Epithelial cell of prostate (primary cell): ENCODE measurements at regions not wholly inside any gene's neighbourhood (a gene's known extent, or its start where the extent isn't known, plus 50 kb on each side); places are given as distances from the start of the nearest gene placed in this dataset.
"Not testable (repeated sequence)": the region's sequence is repeated elsewhere in the genome, so short reads cannot be mapped to it uniquely, and the experiment has no call there.

Source experiments
- DNase-seq: peaks from one replicate; pipeline ENCODE4 v3.0.0-alpha.2; 2011; ENCODE audit warnings: low read depth, low spot score
- H3K27ac ChIP-seq: fragments of 450-650 bp; 2 replicates; pipeline ENCODE4 v1.5.1; 2017; ENCODE audit warnings: mild to moderate bottlenecking

DNA sequence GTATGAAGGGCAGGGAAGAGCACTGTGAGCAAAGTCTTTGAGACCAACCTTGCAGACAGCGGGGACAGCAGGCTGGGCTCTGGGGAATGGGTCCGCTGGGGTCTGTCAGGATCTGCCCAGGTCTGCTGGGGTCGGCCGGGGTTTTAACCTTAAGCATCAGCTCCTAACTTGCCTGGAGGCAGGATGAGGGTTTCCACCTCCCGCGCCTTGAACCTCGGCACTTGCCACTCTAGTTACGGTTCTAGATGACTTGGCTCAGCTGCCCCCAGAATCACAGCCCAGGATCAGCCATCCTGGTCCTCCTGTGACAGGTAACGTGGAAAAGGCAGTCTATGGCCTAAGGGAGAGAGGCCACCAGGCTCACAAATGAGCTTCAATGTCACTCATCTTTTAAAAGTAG, 50.4 kb upstream of the CACUL1 start:
- no peak for DNase-seq
- H3K27ac ChIP-seq: no peak overlapping the region

DNA sequence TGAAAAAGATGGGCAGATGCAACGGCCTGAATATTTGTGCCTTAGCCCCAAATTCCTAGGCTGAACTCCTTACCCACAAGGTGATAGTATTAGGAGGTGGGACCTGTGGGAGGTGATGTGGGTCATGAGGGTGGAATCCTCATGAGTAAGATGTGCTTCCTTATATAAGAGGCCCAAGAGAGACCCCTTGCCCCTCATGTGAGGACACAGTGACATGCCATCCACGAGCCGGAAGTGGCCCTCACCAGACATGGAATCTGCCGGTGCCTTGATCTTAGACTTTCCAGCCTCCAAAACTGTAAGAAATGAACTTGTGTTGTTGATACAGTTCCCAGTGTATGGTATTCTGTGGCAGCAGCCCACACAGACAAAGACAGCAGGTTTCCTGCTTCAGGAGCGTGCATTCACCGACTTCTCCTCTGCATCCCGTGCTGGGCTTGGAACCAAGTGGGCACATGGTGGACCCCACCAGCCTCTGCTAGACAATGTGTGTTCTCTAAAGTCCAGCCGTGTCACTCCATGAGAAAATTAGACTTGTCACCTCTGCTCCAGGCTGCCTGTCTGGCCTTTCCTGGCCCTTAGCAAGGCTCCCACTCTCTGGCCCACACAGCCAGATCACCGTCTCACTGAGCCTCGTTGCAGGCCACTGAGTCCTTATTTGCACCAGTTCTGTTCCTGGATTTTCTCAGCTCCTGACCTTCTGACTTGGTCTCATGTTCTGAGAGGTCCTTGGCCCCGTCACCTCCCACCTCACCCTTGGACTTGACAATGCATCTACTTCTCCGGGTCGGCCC, 52.9 kb upstream of the CACUL1 start:
- DNase-seq: no peak
- H3K27ac ChIP-seq: no peak overlapping the region

DNA sequence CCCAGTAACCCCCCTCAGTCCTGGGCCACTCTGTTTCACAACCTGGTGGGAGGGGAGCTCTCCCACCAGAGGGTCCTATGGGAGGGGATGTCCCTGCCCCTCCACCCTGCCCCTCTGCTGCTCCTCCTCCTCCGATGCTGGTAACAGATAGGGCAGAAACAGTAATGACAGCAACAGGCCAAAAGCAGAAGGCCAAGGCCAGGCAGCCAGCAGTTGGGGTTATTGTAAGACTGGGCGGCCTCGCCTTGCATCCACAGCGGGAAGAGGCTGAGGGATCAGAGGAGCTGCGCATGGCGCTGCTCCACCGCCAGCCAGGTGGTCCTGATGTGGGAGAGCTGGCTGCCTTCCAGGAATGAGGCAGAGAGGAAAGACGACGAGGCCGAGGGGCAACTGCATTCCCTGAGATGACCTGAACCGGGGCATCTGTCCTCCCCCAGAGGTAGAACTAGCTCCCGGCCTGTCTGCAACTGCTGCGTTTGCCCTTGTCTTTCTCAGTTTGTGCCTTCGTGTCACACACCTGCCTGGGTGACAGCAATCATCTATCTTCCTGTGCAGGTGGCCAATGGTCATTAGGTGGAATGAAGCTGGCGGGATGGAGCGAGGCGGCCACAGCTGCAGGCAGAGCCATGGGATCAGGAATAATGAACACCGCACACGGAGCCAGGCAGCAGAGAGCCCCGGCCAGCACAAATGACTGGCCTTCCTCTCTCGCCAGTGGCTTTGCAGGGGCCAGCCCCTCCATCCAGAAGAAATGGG, 54.0 kb upstream of the CACUL1 start:
- DNase-seq: no peak

DNA sequence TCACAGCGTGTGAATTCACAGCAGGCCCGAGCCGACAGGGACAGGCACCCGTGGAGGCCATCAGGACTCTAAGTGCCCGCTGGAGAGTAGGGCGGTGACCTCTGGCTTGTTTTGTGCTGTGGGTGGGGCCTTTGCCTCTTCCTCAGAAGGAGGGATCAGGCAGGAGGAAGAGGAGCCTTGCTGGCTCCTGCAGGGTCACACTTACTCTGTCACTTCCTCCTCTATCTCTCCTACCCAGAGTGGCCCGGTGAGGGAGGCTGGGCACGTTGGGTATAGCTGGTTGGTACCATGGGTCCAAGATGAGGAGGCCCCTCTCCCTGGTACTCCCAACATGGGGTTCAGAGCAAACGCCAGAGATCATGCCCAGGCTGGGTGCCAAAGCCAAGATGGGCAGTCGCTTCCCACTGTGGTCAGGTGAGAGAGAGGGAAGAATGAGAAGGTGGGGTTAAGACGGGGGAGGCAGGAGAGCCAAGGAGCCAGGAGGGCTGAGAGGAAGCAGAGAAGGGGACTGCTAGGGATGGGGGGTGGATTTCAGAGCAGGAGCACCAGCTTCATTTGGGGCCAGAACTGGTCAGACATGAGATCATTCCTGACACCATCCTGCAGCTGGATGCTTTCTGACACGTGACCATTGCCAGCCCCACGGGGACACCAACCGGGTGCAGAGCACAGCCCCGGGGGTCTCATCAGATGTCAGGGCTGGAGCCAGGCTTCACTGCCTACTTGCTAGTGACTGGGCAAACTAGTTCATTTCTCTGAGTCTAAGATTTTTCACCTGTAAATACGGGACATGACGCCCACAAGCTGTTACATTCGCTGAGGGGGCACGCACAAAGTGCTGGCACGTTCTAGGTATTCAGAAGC, 54.8 kb upstream of the CACUL1 start:
- no peak overlapping the region for H3K27ac ChIP-seq
- DNase-seq: no peak

More for the DNA sequence above, 54.0 kb upstream of the CACUL1 start:
- H3K27ac ChIP-seq: no peak overlapping the region

DNA sequence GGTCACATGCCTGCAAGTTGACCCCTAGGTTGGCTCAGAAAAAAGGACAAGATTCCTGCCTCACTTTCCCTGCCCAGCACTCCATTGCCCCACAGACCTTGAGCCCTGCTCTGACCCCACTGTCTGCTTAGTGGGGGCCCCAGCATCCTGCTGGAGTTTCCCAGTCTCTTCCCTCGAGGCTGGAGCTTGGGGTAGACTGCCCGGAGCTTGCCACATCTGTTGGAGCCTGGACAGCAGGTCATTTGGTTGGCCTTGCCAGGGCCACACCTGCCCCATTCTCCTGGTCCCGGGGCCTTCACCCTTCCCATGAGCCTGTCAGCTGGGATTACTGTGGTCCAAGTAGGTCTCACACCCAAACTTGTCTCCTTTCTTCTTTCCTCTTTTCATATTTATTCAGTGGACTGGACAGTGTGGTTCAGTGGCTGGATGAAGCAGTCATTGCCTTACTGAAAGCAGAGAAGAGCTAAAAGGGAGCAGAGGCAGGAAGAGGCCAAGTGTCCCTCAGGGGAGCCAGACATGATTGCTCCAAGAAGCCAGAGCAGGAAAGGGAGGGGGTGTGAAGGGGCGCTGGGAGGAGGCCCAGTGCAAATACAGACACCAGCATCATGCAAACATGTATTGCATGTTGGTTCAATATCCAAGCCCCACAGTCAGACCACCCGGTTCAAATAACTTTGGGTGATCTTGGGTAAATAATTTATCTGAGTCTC, 56.2 kb upstream of the CACUL1 start:
- H3K27ac ChIP-seq: no peak overlapping the region
- no peak for DNase-seq

DNA sequence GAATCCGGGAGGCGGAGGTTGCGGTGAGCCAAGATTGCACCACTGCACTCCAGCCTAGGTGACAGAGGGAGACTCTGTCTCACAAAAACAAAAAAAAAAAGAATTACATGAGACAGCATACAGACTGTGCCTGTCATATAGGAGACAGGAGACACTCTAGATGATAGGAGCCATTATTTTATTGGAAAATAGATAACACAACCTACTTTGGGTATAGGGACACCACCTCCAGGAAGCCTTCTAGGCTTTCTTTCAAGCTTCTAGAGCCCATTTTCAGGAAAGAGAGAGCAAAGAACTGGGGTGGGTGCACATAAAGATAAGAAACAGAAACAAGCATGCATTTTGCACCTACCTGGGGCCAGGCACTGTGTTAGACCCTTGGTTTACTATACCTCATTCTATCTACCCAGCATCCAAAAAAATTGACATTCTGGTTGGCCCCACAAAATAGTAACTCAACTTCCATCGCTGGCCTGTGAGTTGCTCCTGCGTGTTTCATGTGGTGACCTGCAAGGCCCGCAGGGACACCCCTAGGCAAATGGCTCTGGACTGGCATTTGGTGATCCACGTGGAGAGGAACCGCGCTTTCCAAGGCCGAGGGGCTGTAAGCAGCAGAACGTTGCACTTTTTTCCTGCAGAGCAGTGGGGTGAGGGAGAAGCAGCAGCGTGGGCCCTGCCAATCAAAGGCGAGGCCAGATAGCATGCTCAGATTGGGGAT, 57.1 kb upstream of the CACUL1 start:
- H3K27ac ChIP-seq: no peak overlapping the region
- no peak for DNase-seq

DNA sequence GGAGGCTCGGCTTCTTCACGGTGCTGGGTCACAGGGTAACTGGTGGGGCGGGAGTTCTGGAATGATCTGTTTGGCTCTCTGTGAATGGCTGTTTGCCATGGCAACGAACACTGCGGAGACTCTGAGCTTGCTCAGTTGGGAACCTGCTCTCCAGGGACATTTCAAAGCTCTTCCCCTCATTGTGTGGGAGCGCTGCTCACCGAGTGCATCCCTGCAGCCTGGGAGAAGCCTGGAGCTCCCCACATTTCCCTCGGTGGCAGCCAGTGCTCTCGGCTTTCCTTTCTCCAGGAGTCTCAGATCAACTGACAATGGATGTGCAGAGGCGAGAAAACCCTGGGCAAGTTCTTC, 57.6 kb upstream of the CACUL1 start:
- DNase-seq: no peak

DNA sequence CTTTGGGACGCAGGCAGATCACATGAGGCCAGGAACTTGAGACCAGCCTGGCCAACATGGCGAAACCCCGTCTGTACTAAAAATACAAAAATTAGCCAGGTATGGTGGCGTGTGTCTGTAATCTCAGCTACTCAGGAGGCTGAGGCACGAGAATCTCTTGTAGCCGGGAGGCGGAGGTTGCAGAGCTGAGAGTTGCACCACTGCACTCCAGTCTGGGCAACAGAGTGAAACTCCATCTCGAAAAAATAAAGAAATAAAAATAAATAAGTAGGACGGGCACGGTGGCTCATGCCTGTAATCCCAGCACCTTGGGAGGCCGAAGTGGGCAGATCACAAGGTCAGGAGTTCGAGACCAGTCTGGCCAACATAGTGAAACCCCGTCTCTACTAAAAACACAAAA, 58.2 kb upstream of the CACUL1 start:
- not testable (repeated sequence) for DNase-seq, H3K27ac ChIP-seq

More for the DNA sequence above, 57.6 kb upstream of the CACUL1 start:
- H3K27ac ChIP-seq: no peak overlapping the region

DNA sequence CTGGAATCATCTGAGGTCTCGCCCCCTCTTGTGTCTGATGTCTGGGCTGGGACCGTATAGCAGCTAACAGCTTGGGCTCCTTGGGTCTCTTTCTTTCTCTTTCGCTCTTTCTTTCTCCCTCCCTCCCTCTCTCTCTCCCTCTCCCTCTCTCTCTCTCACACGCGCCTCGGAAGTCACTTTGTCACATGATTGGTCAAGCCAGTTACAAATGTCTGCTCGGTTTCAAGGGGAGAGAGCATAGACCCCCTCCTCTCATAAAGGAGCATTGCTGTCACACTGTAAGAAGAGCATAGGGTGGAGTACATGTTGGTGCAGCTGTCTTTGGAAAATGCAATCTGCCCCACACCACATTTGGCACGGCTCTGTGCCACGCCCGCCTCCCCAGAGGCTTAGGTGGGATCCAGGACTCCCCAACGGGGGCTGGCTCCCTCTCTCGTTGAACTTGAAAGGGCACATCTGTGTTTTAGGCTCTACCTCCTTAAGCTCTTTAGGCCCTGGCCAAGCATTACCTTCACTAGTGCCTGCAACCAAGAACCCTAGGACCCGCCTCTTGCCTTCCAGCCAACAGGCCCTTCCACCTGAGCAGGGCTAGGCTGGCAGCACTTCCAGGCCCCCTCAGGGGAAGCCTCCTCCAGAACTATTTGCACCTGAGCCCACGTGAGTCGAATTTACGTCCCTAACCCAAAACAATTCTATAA, 61.9 kb upstream of the CACUL1 start:
- DNase-seq: no peak
- H3K27ac ChIP-seq: no peak overlapping the region

DNA sequence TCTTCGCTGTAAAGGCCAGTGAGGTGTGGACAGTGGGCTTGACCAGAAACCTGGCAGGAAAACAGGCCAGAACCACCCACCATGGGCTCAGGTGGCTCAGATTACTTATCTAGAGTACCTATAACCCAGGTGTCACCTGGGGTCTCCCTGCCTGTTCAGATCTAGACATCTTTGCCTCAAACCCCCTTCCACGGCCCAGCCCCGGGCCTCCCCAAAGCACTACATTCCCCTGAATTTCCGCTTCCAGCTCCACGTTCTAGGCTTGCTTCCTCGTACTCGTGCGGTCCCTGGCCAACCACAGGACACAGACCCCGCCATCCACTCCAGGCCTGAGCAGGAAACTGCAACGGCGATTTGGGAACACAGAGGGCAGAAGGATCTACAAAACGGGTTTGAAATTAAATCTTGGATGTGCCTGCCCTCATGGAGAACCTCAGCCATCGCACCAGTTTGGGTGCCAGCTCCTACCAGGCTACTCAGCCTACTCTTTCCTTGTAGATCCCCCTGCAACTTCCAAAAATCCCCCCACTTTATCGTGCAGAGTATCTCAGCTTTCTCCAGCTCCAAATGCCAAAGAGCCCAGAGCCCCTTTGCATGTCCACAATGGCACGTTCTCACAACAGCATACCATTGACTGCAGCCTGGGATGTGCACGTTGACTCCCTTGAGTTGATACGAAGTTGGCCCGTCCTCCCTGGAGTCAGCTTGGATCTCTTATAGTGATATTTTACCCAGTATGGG, 62.7 kb upstream of the CACUL1 start:
- DNase-seq: no peak
- no peak overlapping the region for H3K27ac ChIP-seq

DNA sequence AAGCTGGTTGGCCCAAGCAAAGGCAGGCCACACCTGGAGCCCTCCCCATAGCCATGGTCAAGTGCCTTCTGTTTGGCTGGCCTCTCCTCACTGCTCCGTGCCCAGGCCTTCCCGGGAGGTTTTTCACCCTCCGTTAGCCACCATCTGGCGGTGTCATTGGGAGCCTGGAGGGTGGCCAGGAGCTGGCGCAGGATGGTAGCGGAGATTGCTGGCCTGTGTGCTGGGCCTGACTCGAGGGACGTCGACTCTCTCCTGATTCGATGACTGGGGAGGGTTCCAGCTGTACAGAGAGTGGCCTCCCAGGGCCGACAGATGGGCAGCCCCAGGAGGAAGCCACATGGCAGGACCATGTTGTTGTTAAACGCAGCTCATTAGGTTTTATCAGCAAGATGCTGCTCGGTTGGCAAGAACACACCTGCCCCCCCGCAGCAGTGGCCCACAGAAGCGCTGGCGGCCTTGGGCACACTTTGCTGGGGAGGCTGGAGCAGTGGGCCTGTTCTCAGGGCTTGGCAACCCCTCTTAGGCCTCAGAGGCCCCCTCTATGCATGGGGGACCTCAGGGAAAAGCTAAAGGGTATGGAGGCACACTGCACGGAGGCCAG, 64.0 kb upstream of the CACUL1 start:
- H3K27ac ChIP-seq: no peak overlapping the region
- DNase-seq: no peak

DNA sequence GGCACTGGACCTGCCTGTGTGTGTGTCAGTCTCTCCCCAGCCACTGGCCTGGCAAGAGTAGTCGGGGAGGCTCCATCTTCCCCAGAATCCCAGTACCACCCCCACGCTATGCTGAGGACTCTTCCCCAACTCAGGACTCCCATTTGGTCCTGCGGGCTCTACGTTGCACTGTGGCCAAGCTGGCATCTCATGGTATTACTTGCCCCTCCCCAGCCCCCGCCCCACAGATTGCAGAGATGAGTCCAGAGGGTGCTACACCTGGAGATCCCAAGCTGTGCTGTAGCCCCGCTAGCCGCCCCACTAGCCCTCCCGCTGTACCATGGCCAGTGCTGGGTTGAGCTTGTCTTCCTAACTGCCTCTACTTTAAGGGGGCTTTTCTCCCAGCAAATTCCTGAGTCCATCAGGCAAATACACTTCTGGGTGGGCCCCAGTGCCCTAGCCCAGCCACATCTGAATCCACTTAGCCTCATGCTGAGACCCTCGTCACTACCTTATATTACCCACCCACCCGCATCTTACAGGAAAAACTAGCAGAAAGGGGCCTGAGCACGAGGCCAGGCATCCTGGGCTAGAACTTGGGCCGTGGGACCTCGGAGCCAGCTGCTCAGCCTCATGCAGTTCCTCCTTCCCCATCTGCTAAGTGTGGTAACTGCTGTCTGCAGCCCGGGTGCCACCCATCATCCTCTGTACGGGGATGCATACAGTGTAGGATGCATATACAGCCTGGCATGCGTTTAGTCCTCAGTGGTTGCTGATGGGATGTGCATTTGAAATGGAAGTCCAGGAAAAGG, 65.8 kb upstream of the CACUL1 start:
- no peak overlapping the region for H3K27ac ChIP-seq
- DNase-seq: no peak

DNA sequence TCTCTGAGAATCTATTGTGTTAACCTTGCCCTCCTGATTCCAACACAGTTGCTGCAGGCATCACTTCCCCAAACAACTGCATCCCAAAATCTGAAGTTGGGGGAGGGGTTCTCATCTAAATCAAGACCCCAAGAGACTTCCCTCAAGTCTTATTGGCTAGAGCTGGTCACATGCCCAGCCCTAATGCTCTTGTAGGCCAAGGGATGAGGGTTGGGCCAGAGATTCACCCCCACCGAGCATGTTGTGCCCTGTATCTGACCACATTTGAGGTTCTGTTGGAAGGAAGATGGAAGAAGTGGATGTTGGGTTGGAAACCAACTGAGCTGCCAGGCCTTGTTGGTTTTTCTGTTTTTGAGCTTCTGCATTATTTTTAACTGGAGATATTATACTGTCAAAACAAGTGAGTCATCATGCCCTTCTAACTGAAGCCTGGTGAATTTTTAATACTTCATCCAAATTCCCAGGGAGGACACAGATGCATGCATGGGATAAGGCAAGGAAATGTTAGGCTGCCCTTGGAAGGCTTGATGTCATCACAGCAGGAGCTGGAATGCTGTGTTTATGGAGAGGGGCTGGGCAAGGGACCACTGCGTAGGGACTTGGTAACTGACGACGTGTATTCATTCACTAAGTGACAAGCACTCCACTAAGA, 68.6 kb upstream of the CACUL1 start:
- H3K27ac ChIP-seq: no peak overlapping the region

DNA sequence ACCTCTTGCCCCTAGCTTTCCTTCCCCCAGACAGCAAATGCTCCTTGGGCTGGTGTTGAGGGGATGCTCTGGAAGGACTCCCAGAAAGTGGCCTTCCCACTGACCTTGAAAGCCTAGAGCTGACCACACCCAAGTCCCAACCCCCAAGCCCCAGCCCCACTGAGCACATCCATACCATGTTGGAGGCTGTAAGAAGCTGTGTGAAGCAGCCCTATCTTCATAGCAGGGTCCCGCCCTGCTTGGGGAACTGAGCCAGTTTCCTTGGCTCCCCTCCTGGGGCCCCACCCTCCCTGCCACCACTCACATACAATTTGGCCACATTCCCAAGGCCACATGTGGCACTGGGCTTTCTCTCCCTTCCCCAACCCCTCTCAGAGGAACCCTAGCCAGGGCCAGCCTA, 72.3 kb upstream of the CACUL1 start:
- H3K27ac ChIP-seq: no peak overlapping the region
- DNase-seq: no peak

More for the DNA sequence above, 68.6 kb upstream of the CACUL1 start:
- DNase-seq: no peak

DNA sequence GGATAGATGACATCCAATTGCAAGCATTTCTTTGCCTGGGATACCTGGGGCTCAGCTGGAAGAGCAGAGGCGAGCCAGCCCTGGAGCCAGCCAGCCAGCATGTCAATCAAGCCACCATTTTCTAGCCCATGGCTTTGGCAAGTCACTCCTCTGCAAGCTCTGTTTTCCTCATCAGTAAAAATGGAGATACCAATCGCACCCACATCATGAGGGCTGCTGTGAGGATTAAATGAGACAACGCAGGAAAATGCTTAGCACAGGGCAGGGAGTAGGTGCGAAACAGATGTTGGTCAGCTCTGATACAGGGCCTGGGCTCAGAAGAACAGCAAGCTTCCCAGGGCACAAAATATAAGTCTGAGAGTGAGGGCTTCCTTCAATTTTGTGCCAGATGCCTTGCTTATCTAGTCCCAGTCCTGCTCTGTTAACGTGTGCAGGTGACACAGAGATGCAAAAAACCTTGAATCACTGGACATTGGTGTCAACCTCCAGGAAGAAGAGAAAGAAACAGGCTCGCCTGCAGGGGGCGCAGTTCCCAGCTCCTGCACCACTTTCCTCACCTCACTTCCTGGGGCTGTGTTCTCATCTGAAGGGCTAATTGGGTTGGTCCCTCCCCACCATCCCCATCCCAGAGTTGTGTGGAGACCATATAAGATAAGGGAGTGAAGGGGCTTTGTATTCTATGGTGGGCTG, 72.8 kb upstream of the CACUL1 start:
- no peak overlapping the region for H3K27ac ChIP-seq
- no peak for DNase-seq

DNA sequence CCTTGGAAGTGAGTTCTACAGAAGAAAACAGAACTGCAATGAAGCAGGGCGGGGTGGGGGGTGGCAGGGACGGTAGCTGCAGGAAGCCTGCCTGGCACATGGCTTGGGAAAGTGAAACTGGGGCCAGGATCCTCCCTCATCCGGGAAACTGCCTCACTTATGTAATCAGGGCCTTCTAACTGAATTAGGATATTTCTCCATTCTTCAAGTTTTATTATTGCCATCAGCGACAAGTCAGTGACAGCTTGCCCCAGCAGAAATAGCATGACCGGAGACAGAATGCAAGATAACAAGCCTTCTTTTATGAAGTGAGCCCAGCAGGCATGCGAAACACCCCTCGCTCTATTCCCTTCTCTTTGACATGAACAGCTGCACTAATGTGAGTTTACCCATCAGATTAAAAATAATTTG, 77.5 kb upstream of the CACUL1 start:
- DNase-seq: no peak
- H3K27ac ChIP-seq: no peak overlapping the region
